GM06990 (cell line): ENCODE measurements at regions not wholly inside any gene's neighbourhood (a gene's known extent, or its start where the extent isn't known, plus 50 kb on each side); places are given as distances from the start of the nearest gene placed in this dataset.

Experiments
- DNase-seq: peaks from one replicate; pipeline ENCODE4 v3.0.0-alpha.2; 2011; ENCODE audit not compliant: insufficient read length; ENCODE audit errors: extremely low read depth
- H3K27me3 ChIP-seq: replicated peaks from 2 replicates; pipeline ENCODE4 v1.6.0; 2011; ENCODE audit warnings: low read length; ENCODE audit not compliant: control insufficient read depth, insufficient read depth
- H3K36me3 ChIP-seq: 2 replicates; pipeline ENCODE4 v1.5.1; 2011; ENCODE audit warnings: low read length; ENCODE audit not compliant: control insufficient read depth, insufficient read depth
- H3K4me3 ChIP-seq: replicated peaks from 2 replicates; pipeline ENCODE4 v1.5.1; 2011; ENCODE audit warnings: low read depth, mild to moderate bottlenecking, control low read depth, low read length
- TF ChIP-seq, protein P1 (sequence below): IDR thresholded peaks from 2 replicates; pipeline ENCODE4 v1.5.1; 2011; ENCODE audit warnings: low read length, control low read depth, mild to moderate bottlenecking, inconsistent platforms; ENCODE audit not compliant: insufficient read depth, poor library complexity, severe bottlenecking

DNA sequence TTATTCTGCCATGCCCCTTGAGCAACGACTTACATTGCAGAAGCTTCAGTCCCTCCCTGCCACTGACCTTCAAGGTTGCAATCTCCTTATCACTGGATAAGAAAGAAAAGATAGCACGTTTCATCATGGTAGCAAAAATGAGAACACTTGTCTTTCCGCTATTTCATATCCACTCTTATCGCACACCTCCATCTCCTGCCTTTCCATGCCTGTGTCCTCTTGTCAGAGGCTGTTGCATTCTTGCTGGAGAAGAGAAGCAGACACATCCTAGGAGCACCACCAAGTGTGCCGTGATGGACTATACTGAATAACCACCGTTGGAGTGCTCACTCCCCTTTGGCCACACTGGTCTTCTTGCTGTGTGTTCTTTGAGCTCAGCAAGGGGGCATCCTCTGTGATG lies 230.6 kb upstream of the IRX3 start:
- Histone ChIP-seq H3K4me3 (no peak overlapping the region), H3K36me3 (no peaks in the 10 kb centered on the region), H3K27me3 (no peaks in the 10 kb centered on the region)
- DNase-seq: no peak
- TF ChIP-seq, protein P1, sequence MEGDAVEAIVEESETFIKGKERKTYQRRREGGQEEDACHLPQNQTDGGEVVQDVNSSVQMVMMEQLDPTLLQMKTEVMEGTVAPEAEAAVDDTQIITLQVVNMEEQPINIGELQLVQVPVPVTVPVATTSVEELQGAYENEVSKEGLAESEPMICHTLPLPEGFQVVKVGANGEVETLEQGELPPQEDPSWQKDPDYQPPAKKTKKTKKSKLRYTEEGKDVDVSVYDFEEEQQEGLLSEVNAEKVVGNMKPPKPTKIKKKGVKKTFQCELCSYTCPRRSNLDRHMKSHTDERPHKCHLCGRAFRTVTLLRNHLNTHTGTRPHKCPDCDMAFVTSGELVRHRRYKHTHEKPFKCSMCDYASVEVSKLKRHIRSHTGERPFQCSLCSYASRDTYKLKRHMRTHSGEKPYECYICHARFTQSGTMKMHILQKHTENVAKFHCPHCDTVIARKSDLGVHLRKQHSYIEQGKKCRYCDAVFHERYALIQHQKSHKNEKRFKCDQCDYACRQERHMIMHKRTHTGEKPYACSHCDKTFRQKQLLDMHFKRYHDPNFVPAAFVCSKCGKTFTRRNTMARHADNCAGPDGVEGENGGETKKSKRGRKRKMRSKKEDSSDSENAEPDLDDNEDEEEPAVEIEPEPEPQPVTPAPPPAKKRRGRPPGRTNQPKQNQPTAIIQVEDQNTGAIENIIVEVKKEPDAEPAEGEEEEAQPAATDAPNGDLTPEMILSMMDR: no peak

DNA sequence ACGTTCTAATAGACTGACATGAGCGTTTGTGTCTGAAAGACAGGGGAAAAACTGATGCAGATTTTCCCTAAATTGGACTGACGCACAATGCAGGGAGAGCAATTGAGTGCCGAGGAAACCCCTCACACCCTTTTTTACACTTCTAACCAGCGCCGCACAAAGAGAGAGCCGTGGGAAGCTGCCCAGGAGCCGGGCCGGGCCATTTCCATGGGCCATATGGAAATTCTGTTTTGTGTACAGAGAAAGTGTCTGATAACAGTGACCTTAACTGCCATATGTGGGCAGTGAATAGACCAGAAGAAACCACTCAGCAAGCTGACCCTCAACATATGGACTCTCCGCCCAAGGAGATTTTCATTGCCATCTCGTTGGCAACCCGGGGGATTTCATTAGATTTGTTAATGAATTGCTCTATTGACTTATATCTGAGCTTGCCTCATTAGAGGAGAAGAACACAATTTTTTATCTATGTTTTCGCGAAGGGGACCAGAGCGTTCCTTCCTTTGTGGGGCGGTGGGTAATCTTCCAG lies 225.9 kb upstream of the IRX3 start:
- Histone ChIP-seq H3K27me3 (no peaks in the 10 kb centered on the region), H3K36me3 (no peaks in the 10 kb centered on the region), H3K4me3 (no peak overlapping the region)
- TF ChIP-seq, protein P1: no peak
- DNase-seq: no peak

DNA sequence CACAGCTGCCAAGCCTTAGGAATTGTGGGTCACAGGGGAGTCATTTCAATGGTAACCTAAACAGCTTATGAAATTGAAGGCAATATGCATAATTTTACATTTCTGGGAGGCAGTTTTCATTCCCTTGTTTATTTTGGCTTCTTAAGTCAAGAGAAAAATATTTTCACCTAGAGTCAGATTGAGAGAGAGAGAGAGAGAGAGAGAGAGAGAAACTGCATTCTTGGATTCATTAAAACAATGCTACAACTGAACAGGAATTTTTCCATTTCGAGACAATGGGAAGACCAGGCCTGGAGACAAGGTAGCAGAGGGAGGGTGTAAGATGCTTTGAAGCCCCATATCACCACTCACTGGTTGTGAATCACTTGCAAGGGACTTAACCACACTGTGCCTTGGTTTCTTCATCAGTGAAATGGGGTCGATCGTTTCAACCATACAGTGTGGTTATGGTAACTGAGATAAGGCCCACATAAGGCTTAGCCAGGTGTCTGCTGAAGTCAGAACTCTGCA lies 224.7 kb upstream of the IRX3 start:
- DNase-seq: no peak
- TF ChIP-seq, protein P1: no peak
- H3K36me3 ChIP-seq: no peaks in the 10 kb centered on the region
- no peak overlapping the region for H3K4me3 ChIP-seq
- H3K27me3 ChIP-seq: no peaks in the 10 kb centered on the region

DNA sequence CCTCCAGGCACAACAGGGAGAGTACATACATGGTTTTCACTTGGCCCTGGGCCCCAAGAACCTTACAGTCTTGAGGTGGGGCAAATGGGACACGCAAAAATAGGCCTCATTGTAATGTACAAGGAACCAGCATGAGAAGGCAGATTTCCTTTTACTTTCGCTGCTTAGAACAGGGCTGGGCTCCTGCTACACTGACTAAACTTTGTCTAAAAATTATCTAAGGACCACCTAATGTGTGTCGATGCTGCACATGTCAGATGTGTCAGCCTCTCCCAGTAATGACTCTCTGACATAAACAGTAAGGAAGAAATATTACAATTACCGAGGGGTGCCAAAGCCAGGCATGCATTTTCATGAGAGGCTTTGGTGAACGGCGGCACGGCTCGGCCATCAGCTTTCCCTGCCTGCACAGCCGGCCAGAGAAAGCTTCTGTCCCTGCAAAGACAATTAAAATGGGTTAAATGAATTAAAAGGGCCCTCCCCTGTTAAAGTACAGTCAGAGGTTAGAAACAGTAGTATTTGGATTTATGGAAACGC lies 224.2 kb upstream of the IRX3 start:
- TF ChIP-seq, protein P1: no peak
- no peak overlapping the region for H3K4me3 ChIP-seq
- DNase-seq: no peak
- no peaks in the 10 kb centered on the region for H3K36me3 ChIP-seq
- no peaks in the 10 kb centered on the region for H3K27me3 ChIP-seq

DNA sequence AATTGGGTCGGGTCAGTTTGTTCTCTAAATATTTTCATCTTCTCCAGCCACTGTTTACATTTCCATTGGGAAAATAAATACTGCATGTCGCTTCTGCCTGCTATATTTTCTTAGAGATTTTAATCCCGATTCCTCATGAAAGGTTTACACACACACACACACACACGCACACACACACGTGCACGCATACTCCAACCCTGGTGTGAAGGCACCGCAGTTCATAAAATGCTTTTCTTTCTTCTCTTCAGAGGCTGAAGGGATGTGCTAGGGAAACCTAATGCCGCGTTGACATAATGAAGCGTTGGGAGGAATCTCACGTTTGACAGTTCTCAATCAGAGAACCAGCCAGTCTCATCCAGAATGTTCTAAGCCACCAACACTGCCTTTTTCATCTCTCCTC lies 222.9 kb upstream of the IRX3 start:
- Histone ChIP-seq H3K36me3 (no peaks in the 10 kb centered on the region), H3K27me3 (no peaks in the 10 kb centered on the region)
- TF ChIP-seq, protein P1: no peak

DNA sequence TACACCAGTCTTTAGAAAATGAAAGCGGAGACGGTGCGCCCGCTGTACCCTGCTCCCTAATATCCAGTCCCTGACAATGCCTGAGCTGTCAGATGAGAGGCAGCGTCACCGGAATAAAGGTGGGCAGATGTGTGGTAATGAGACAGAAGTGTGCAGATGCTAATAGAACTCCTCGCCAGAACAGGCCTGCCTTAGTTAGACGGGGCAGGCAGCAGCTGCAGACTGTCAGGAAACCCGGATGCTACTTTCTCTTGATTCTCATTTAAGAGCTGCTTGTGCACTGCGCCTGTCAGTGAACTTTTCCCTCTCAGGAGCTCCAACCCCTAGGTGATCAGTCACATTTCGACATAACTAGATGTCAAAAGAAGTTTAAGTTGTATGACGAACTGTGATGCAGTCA lies 221.8 kb upstream of the IRX3 start:
- DNase-seq: no peak
- TF ChIP-seq, protein P1: no peak
- no peak overlapping the region for H3K4me3 ChIP-seq
- no peaks in the 10 kb centered on the region for H3K27me3 ChIP-seq
- H3K36me3 ChIP-seq: no peaks in the 10 kb centered on the region

More for the DNA sequence above, 222.9 kb upstream of the IRX3 start:
- DNase-seq: no peak
- no peak overlapping the region for H3K4me3 ChIP-seq
